GM06990 (cell line): ENCODE measurements at regions not wholly inside any gene's neighbourhood (a gene's known extent, or its start where the extent isn't known, plus 50 kb on each side); places are given as distances from the start of the nearest gene placed in this dataset.

ENCODE experiments used
- DNase-seq: peaks from one replicate; pipeline ENCODE4 v3.0.0-alpha.2; 2011; ENCODE audit not compliant: insufficient read length; ENCODE audit errors: extremely low read depth
- H3K27me3 ChIP-seq: replicated peaks from 2 replicates; pipeline ENCODE4 v1.6.0; 2011; ENCODE audit warnings: low read length; ENCODE audit not compliant: control insufficient read depth, insufficient read depth
- H3K36me3 ChIP-seq: 2 replicates; pipeline ENCODE4 v1.5.1; 2011; ENCODE audit warnings: low read length; ENCODE audit not compliant: control insufficient read depth, insufficient read depth
- H3K4me3 ChIP-seq: replicated peaks from 2 replicates; pipeline ENCODE4 v1.5.1; 2011; ENCODE audit warnings: low read depth, mild to moderate bottlenecking, control low read depth, low read length
- CTCF ChIP-seq: IDR thresholded peaks from 2 replicates; pipeline ENCODE4 v1.5.1; 2011; ENCODE audit warnings: low read length, control low read depth, mild to moderate bottlenecking, inconsistent platforms; ENCODE audit not compliant: insufficient read depth, poor library complexity, severe bottlenecking

GRCh38 chr15:98554272-98555172 is 93.8 kb upstream of the IGF1R start:
- DNase-seq: no peak
- H3K27me3 ChIP-seq: no peaks in the 10 kb centered on the region
- no peaks in the 10 kb centered on the region for H3K36me3 ChIP-seq
- no peak overlapping the region for H3K4me3 ChIP-seq
- no peak for TF ChIP-seq CTCF

GRCh38 chr15:98555173-98555515 is 93.2 kb upstream of the IGF1R start:
- H3K27me3 ChIP-seq: no peaks in the 10 kb centered on the region
- H3K36me3 ChIP-seq: no peaks in the 10 kb centered on the region
- TF ChIP-seq CTCF: no peak
- no peak overlapping the region for H3K4me3 ChIP-seq
- no peak for DNase-seq

GRCh38 chr15:98556321-98556720 is 92.0 kb upstream of the IGF1R start:
- Histone ChIP-seq H3K4me3 (no peak overlapping the region), H3K36me3 (no peaks in the 10 kb centered on the region), H3K27me3 (0 out of 2 replicates have a peak, but pooled peaks cover 1% of the 10 kb centered on the region)
- TF ChIP-seq CTCF: no peak
- no peak for DNase-seq

- H3K27me3 ChIP-seq: peaks cover 1% of the 10 kb centered on the region; the same call in 1 of the 2 replicates
- no peak for TF ChIP-seq CTCF
Measured at GRCh38 chr15:98560338-98560737, 88.0 kb upstream of the IGF1R start.

GRCh38 chr15:98561169-98561941 is 87.0 kb upstream of the IGF1R start:
- H3K36me3 ChIP-seq: no peaks in the 10 kb centered on the region
- no peak for TF ChIP-seq CTCF
- no peak overlapping the region for H3K4me3 ChIP-seq
- DNase-seq: no peak
- peaks cover 1% of the 10 kb centered on the region; the same call in 1 of the 2 replicates for H3K27me3 ChIP-seq

More at GRCh38 chr15:98560338-98560737, 88.0 kb upstream of the IGF1R start:
- no peak overlapping the region for H3K4me3 ChIP-seq
- DNase-seq: no peak
- H3K36me3 ChIP-seq: no peaks in the 10 kb centered on the region
